Osteocyte (in vitro differentiated cells): ENCODE measurements at regions not wholly inside any gene's neighbourhood (a gene's known extent, or its start where the extent isn't known, plus 50 kb on each side); places are given as distances from the start of the nearest gene placed in this dataset.
A peak's percentile ranks its signal among the peaks of the same experiment; 100 is the strongest.

Source experiments
- DNase-seq: peaks from one replicate; pipeline ENCODE4 v3.0.0; 2021; ENCODE audit warnings: mixed read lengths; ENCODE audit not compliant: unreplicated experiment; ENCODE audit errors: extremely low spot score
- H3K27ac Mint-ChIP-seq: one replicate; pipeline ENCODE4 v1.8.0; 2021; ENCODE audit warnings: mild to moderate bottlenecking, mixed read lengths; ENCODE audit not compliant: unreplicated experiment
- H3K27me3 Mint-ChIP-seq: one replicate; pipeline ENCODE4 v1.8.0; 2021; ENCODE audit warnings: mixed read lengths; ENCODE audit not compliant: unreplicated experiment
- H3K36me3 Mint-ChIP-seq: one replicate; pipeline ENCODE4 v1.8.0; 2021; ENCODE audit warnings: mixed read lengths; ENCODE audit not compliant: unreplicated experiment
- H3K4me1 Mint-ChIP-seq: one replicate; pipeline ENCODE4 v1.8.0; 2021; ENCODE audit warnings: mixed read lengths; ENCODE audit not compliant: unreplicated experiment
- H3K4me3 Mint-ChIP-seq: one replicate; pipeline ENCODE4 v1.8.0; 2021; ENCODE audit warnings: mild to moderate bottlenecking, moderate library complexity, mixed read lengths; ENCODE audit not compliant: unreplicated experiment
- H3K9me3 Mint-ChIP-seq: one replicate; pipeline ENCODE4 v1.8.0; 2021; ENCODE audit warnings: mixed read lengths; ENCODE audit not compliant: unreplicated experiment
- CTCF ChIP-seq: fragments of 200-600 bp; sonication (generic); IDR thresholded peaks from 2 replicates; pipeline ENCODE4 v1.5.0; 2021; ENCODE audit warnings: antibody characterized with exemption, mild to moderate bottlenecking, moderate library complexity

GRCh38 chr13:89554801-89555200 is 1792.7 kb upstream of the MIR17HG start:
- Mint-ChIP-seq H3K4me1 (no peaks in the 10 kb centered on the region), H3K4me3 (no peak overlapping the region), H3K27me3 (no peaks in the 10 kb centered on the region), H3K36me3 (no peaks in the 10 kb centered on the region), H3K9me3 (no peaks in the 10 kb centered on the region), H3K27ac (no peak overlapping the region)
- DNase-seq: no peak
- TF ChIP-seq CTCF: no peak

DNA sequence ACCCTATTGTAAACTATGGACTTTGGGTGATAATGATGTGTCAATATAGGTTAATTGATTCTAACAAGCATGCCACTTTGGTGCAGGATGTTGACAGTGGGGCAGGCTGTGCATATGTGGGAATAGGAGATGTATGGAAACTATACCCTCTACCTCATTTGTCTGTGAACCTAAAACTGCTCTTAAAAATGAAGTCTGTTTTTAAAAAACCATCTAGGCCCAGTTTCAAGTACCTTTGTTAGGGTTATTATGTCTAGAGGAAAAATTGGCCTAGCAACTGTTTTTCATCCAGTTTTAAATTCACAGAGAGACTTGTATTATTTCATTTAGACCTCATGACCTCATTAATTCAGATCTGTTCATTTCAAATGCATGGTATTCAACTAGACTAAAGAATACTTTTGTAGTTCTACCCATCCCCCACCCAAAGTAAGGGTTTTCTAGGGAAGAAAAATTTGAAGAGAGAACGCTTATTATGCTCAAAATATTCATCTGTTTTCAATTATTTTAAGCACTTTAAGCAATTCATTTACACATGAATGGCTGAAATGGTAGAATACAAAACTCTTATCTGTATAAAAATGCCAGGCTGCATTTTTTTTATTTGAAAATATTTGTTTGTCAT is 1781.9 kb upstream of the MIR17HG start:
- Mint-ChIP-seq H3K27ac (no peak overlapping the region), H3K27me3 (no peaks in the 10 kb centered on the region), H3K9me3 (peaks cover 1% of the 10 kb centered on the region), H3K4me3 (no peak overlapping the region), H3K36me3 (peaks cover 1% of the 10 kb centered on the region), H3K4me1 (peaks cover 29% of the 10 kb centered on the region)
- no peak for DNase-seq
- no peak for TF ChIP-seq CTCF

DNA sequence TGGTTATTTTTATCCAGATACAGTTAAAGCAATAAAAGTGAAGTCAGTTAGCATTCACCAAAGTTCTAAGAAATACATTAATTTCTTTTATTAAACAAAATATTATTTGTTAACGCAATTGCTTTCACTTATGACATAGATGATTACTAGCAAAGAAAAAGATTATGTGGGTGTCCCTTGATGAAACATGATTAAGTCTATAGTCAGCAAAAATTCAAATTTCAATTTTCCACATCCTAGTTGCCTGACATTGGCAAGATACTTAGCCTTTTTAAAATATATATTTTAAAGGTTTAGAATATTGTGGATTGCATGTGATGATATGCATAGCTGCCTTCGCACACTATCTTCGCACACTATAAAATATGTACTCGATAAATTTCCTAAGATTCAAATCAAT is 1780.5 kb upstream of the MIR17HG start:
- no peak for TF ChIP-seq CTCF
- Mint-ChIP-seq H3K36me3 (peaks cover 3% of the 10 kb centered on the region), H3K4me1 (peaks cover 31% of the 10 kb centered on the region), H3K9me3 (peaks cover 9% of the 10 kb centered on the region), H3K27me3 (no peaks in the 10 kb centered on the region), H3K4me3 (no peak overlapping the region), H3K27ac (no peak overlapping the region)
- DNase-seq: no peak

- TF ChIP-seq CTCF: peak; percentile 21
- H3K36me3 Mint-ChIP-seq: peaks cover 3% of the 10 kb centered on the region
- peaks cover 9% of the 10 kb centered on the region for H3K9me3 Mint-ChIP-seq
- peak overlapping the region; percentile 75 for H3K27ac Mint-ChIP-seq
- no peak for DNase-seq
- H3K4me3 Mint-ChIP-seq: no peak overlapping the region
- no peaks in the 10 kb centered on the region for H3K27me3 Mint-ChIP-seq
- peaks cover 27% of the 10 kb centered on the region for H3K4me1 Mint-ChIP-seq
These were observed 1779.2 kb upstream of the MIR17HG start for GRCh38 chr13:89568276-89568675.

DNA sequence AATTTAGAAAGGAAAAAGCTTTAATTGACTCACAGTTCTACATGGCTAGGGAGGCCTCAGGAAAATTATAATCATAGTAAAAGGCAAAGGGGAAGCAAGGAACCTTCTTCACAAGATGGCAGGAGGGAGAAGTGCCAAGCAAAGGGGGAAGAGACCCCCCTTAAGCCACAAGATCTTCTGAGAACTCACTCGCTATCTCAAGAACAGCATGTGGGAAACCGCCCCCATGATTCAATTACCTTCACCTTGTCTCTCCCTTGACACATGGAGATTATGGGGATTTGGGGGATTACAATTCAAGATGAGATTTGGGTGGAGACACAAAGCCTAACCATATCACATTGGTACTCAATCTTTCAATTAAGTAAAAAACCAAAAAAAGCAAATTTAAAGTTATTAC is 1778.7 kb upstream of the MIR17HG start:
- no peaks in the 10 kb centered on the region for H3K27me3 Mint-ChIP-seq

More for the DNA sequence above, 1778.7 kb upstream of the MIR17HG start:
- Mint-ChIP-seq H3K9me3 (peaks cover 9% of the 10 kb centered on the region), H3K4me1 (peaks cover 27% of the 10 kb centered on the region), H3K27ac (no peak overlapping the region), H3K4me3 (no peak overlapping the region), H3K36me3 (peaks cover 3% of the 10 kb centered on the region)
- DNase-seq: no peak
- no peak for TF ChIP-seq CTCF
